ENCODE measurements at regions not wholly inside any gene's neighbourhood (a gene's known extent, or its start where the extent isn't known, plus 50 kb on each side); places are given as distances from the start of the nearest gene placed in this dataset.

- TF ChIP-seq REST (IDR thresholded peaks at IDR 0.05; ENCODE audit: insufficient read depth in 1 of 2, low read depth in 2 of 2, low read length in 1 of 2) (no peak), TCF7L2 (IDR thresholded peaks at IDR 0.05; ENCODE audit: low read depth, low read length) (no peak), POLR2AphosphoS5 (IDR thresholded peaks at IDR 0.05; ENCODE audit: low read depth, low read length) (no peak), SIN3A (IDR thresholded peaks at IDR 0.05; ENCODE audit: borderline replicate concordance, insufficient read depth, low read depth, low read length) (no peak), CTCF (IDR thresholded peaks at IDR 0.05) (no peak)
- H3K4me1 ChIP-seq (ENCODE audit: control insufficient read depth, insufficient read depth, low read length), result no peaks in the 10 kb centered on the region
- H3K36me3 ChIP-seq (ENCODE audit: control insufficient read depth, insufficient read depth, low read length), result no peaks in the 10 kb centered on the region
- H3K9me3 ChIP-seq (ENCODE audit: control insufficient read depth, insufficient read depth, low read depth, low read length), result no peaks in the 10 kb centered on the region
- ATAC-seq, result no peak
- in situ Hi-C loops (cut with HindIII; ENCODE audit: low pct_unique_long_range_greater_than_20kb, low sequenced_read_pairs), result no loop called here
- CTCF ChIA-PET, result no interaction called here
- H3K27me3 ChIP-seq (ENCODE audit: control insufficient read depth, insufficient read depth, low read length), result no peaks in the 10 kb centered on the region
- H3K27ac ChIP-seq (ENCODE audit: low read length), result no peak overlapping the region
- POLR2A ChIA-PET, result no interaction called here
- H3K4me3 ChIP-seq (ENCODE audit: low read depth in 2 of 2, low read length in 2 of 2), result no peak overlapping the region
- no TSS peak for BruUV-seq (replicated peaks)
- DNase-seq (ENCODE audit: low read depth, low spot score), result no peak
- intact Hi-C loops (cut with micrococcal nuclease; ENCODE audit: unreplicated experiment), result no loop called here
Measured at GRCh38 chr4:97013711-97014110, 1129.6 kb downstream of the STPG2 start.

GRCh38 chr4:97015301-97015700 is 1128.0 kb downstream of the STPG2 start:
- CTCF ChIA-PET, result no interaction called here
- POLR2A ChIA-PET, result no interaction called here

More at GRCh38 chr4:97015301-97015700, 1128.0 kb downstream of the STPG2 start:
- in situ Hi-C loops (cut with HindIII; ENCODE audit: low pct_unique_long_range_greater_than_20kb, low sequenced_read_pairs) (no loop called here), intact Hi-C loops (cut with micrococcal nuclease; ENCODE audit: unreplicated experiment) (no loop called here)
- no peak overlapping the region for H3K4me3 ChIP-seq (ENCODE audit: low read depth in 2 of 2, low read length in 2 of 2)
- H3K4me1 ChIP-seq (ENCODE audit: control insufficient read depth, insufficient read depth, low read length), result no peaks in the 10 kb centered on the region
- H3K9me3 ChIP-seq (ENCODE audit: control insufficient read depth, insufficient read depth, low read depth, low read length), result no peaks in the 10 kb centered on the region
- H3K36me3 ChIP-seq (ENCODE audit: control insufficient read depth, insufficient read depth, low read length), result no peaks in the 10 kb centered on the region
- DNase-seq (ENCODE audit: low read depth, low spot score), result no peak
- no TSS peak for BruUV-seq (replicated peaks)
- no peak overlapping the region for H3K27ac ChIP-seq (ENCODE audit: low read length)
- TF ChIP-seq POLR2AphosphoS5 (IDR thresholded peaks at IDR 0.05; ENCODE audit: low read depth, low read length), result no peak
- TF ChIP-seq REST (IDR thresholded peaks at IDR 0.05; ENCODE audit: insufficient read depth in 1 of 2, low read depth in 2 of 2, low read length in 1 of 2), result no peak
- TF ChIP-seq SIN3A (IDR thresholded peaks at IDR 0.05; ENCODE audit: borderline replicate concordance, insufficient read depth, low read depth, low read length), result no peak
- no peak for TF ChIP-seq TCF7L2 (IDR thresholded peaks at IDR 0.05; ENCODE audit: low read depth, low read length)
- no peak for TF ChIP-seq CTCF (IDR thresholded peaks at IDR 0.05)
- no peaks in the 10 kb centered on the region for H3K27me3 ChIP-seq (ENCODE audit: control insufficient read depth, insufficient read depth, low read length)
- no peak for ATAC-seq

Data from Panc1 (cell line).